NCI-H1105 treated with DMSO at 0.1 percent for 48 hours (cell line): ENCODE measurements at regions not wholly inside any gene's neighbourhood (a gene's known extent, or its start where the extent isn't known, plus 50 kb on each side); places are given as distances from the start of the nearest gene placed in this dataset.
"Not testable (repeated sequence)": the region's sequence is repeated elsewhere in the genome, so short reads cannot be mapped to it uniquely, and the experiment has no call there.

ENCODE experiments used
- DNase-seq: peaks from one replicate; lab custom pipeline; 2025; lab: John Stamatoyannopoulos, UW

DNA sequence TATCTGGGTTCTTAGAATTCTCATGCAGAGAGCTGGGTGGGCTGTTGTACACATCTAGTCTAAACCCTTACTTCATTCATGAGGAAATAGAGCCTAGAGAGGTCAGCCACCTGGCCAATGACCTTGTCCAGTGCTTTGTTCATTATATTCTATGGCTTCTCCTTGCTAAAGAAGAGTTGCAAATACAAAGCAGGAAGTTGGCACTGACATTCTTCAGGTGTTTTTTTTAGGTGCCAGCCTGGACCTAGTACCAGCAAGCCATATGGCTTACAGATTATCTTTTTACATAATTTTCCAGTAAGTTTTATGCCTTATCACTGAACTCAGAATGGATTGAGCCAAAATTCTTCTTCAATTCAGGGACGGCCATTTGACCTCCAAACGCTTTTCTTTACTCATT lies 54.7 kb upstream of the PGM2 start:
- DNase-seq: no peak

DNA sequence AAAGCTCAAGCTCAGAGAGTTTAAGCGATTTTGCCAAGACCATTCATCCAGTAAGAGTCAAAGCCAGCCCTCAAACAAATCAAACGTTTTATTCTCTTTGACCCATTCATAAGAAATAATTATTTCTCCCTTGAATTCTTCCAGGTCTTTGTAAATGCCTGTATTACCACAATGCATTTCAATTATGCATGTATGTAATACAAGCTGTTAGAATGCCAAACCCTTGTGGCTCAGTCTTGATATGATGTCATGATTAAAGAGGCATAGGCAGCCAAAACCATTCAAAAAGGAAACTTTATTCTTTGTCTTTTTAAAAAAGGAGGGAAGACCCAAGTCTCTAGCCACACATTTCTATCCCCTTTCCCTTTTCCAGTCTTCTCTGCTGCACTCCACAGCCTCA lies 56.5 kb upstream of the PGM2 start:
- DNase-seq: no peak

DNA sequence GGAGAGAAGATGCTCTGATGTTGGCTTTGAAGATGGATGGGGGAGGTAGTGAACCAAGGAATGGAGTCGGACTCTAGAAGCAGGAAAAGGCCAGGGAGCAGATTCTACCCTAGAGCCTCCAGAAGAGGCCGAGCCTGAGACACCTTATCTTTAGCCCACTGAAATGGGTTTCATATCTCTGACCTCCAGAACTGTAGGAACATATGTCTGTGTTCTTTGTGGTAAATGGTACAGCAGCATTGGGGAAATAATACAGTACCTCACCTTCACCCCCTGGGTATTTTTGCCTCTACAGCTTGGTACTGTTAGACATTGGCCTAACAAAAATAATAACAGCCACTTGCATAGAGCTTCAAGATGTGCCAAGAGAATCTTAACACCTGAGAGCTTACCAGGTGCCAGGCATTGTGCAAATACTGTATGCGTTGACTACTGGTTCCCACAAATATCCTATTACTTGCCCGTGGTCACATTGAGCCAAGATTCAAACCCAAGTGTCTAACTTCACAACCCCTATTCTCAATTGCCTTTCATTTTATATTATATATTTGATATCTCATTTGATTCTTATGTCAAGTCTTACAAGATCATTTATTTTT lies 57.0 kb upstream of the PGM2 start:
- no peak for DNase-seq

GRCh38 chr4:37767546-37767945 lies 58.9 kb upstream of the PGM2 start:
- DNase-seq: peak; percentile 69

- DNase-seq: no peak
Observed at GRCh38 chr4:37767019-37767418, 59.5 kb upstream of the PGM2 start.

GRCh38 chr4:37765741-37766140 lies 60.7 kb upstream of the PGM2 start:
- DNase-seq: peak; percentile 28

GRCh38 chr4:37763831-37764230 lies 62.7 kb upstream of the PGM2 start:
- DNase-seq: no peak

- DNase-seq: no peak
Observed at GRCh38 chr4:37762991-37763368, 63.5 kb upstream of the PGM2 start.

- DNase-seq: no peak
Observed at GRCh38 chr4:37762294-37762990, 64.0 kb upstream of the PGM2 start.

DNA sequence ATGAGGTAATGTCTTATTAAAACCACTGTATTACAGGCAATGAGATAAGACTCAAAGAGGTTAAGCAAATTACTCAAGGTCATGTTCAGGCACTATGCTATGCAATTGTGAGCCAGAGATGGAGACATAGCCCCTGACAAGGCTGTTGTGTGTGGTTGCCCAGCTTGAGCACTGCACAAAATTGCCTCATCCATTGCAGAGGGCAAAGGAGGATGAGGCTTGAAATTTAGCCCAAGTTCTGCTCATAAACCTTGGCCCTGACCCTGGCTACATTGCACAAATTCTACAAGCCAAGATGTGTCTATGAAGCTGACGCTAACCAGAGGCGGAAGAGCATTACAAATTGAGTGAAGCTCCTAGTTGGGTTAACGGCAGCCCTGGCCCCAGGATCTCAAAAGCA lies 65.6 kb upstream of the PGM2 start:
- no peak for DNase-seq

- DNase-seq: no peak
Observed at GRCh38 chr4:37759833-37760232, 66.7 kb upstream of the PGM2 start.

GRCh38 chr4:37758226-37758625 lies 68.3 kb upstream of the PGM2 start:
- DNase-seq: no peak

GRCh38 chr4:37757761-37758160 lies 68.7 kb upstream of the PGM2 start:
- DNase-seq: no peak

DNA sequence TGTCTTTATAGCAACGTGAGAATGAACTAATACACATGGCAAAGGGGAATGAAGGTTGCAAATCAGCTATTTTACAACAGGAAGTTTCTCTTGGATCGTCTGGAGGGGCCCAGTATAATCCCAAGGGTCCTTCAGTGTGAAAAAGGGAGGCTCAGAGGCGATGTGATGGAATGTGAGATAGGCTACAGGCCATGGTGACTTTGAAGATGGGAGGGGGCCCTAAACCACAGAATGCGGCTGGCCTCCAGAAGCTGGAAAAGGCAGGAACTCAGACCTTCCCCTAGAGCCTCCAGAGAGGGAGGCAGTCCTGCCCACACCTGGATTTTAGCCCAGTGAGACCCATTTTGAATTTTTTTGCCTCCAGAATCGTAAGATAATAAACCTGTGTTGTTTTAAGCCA lies 69.4 kb upstream of the PGM2 start:
- DNase-seq: no peak

- no peak for DNase-seq
Observed at GRCh38 chr4:37754410-37755185, 68.4 kb upstream of the RELL1 start.

DNA sequence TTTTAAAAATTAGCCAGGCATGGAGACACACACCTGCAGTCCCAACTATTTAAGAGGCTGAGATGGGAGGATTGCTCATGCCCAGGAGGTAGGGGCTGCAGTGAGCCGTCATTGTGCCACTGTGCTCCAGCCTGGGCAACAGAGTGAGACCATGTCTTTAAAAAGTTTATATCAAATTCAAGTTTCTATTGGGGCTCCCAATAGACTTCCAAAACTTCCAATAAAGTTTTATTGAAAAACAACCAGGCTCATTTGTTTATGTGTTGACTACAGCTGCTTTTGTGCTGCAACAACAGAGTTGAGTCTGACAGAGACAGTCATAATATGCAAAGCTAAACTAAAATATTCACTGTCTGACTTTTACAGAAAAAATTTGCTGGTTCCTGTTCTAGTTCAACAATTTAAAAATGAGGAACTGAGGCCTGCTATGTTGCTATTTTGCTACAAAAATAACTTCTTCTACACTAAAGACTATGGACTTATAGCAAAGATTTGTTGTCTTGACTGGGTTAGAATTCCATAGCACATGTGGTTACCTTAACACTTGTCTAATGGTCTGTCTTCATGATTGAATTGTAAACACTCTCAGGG lies 63.3 kb upstream of the RELL1 start:
- DNase-seq: no peak

DNA sequence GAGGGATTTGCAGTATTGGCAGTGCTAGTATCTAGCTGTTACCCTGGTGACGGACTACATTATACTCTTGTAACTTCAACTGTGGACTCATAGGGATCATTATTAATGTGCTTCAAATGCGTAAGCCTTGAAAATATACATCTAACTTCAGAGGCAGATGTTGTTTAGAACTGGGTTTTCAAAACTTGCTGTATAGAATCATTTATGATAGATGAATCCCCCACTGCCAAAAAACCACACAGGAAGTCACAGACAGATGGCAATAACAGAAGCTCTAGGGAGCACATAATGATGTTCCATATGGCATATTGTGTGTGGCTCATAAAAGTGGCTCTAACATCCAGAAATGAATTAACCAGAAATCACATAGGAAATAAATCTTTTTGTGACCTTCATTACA lies 62.3 kb upstream of the RELL1 start:
- no peak for DNase-seq

- no peak for DNase-seq
Observed at GRCh38 chr4:37747772-37748330, 61.7 kb upstream of the RELL1 start.

DNA sequence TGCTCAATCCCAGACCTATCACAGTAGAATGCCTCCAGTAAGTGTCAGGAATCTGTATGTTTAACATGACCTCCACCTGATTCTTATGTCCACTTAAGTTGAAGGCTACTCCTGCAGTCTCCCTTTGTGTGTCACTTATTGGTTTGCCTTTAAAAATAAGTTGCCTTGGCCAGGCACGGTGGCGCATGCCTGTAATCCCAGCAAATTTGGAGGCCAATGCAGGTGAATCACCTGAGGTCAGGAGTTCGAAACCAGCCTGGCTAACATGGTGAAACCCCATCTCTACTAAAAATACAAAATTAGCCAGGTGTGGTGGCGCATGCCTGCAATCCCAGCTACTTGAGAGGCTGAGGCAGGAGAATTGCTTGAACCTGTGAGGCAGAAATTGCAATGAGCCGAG lies 60.7 kb upstream of the RELL1 start:
- DNase-seq: not testable (repeated sequence)

DNA sequence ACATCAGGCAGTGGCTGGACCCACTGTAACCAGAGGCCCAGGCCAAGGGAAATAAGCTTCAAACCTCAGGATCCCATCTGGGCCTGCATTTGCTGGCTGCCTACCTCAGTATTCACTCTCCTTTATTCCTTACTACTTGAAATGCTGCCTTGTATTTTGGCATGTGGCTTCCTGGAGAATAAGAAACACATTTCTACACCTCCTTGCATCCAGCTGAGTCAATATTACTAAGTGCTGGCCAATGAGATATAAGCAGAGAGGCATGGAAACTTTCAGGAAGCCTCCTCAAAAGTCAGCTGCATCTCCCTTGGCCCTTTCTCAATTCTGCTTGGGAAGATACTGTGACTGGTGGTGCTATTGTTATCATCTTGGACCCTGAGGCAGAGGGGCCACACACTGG lies 59.8 kb upstream of the RELL1 start:
- no peak for DNase-seq

DNA sequence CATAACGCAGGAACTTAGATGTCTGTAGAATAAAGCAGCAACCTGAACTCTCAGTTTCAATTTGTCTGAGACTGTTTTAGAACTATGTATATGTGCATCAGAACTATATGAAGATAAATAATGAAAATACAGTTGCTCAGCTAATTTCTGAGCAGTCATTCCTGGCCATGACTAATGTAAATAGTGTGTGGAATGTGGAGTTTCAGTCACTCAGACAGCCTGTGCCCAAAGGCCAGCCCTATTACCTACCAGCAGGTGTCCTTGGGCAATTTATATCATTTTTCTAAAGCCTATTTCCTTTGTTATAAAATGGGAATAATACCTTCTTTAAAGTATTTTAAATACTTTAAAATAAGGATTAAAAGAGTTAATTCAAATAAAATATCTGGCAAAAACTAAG lies 56.0 kb upstream of the RELL1 start:
- no peak for DNase-seq

- DNase-seq: no peak
Observed at GRCh38 chr4:37741564-37741963, 55.4 kb upstream of the RELL1 start.

GRCh38 chr4:37740546-37740945 lies 54.4 kb upstream of the RELL1 start:
- DNase-seq: no peak
